ENCODE measurements at regions not wholly inside any gene's neighbourhood (a gene's known extent, or its start where the extent isn't known, plus 50 kb on each side); places are given as distances from the start of the nearest gene placed in this dataset.
"Not testable (repeated sequence)": the region's sequence is repeated elsewhere in the genome, so short reads cannot be mapped to it uniquely, and the experiment has no call there.

GRCh38 chr5:156164306-156164705, 162.7 kb upstream of the SGCD start:
- no peak for DNase-seq

GRCh38 chr5:156169495-156169894, 157.5 kb upstream of the SGCD start:
- no peak for DNase-seq

- DNase-seq, result no peak
Observed at GRCh38 chr5:156170351-156170961, 156.5 kb upstream of the SGCD start.

GRCh38 chr5:156174225-156174624, 152.7 kb upstream of the SGCD start:
- DNase-seq, result no peak

GRCh38 chr5:156178117-156178516, 148.8 kb upstream of the SGCD start:
- no peak for DNase-seq

- DNase-seq, result no peak
Observed at GRCh38 chr5:156181656-156182055, 145.3 kb upstream of the SGCD start.

GRCh38 chr5:156182174-156182967, 144.6 kb upstream of the SGCD start:
- DNase-seq, result no peak

- DNase-seq, result no peak
Observed at GRCh38 chr5:156186760-156187159, 140.2 kb upstream of the SGCD start.

GRCh38 chr5:156188016-156188415, 138.9 kb upstream of the SGCD start:
- peak; percentile 47 for DNase-seq

- no peak for DNase-seq
Observed at GRCh38 chr5:156189628-156190027, 137.3 kb upstream of the SGCD start.

GRCh38 chr5:156191547-156191946, 135.4 kb upstream of the SGCD start:
- no peak for DNase-seq

GRCh38 chr5:156197042-156197635, 129.8 kb upstream of the SGCD start:
- DNase-seq, result no peak

- DNase-seq, result no peak
Observed at GRCh38 chr5:156199045-156199444, 127.9 kb upstream of the SGCD start.

- DNase-seq, result no peak
Observed at GRCh38 chr5:156200938-156201787, 125.8 kb upstream of the SGCD start.

- no peak for DNase-seq
Observed at GRCh38 chr5:156201788-156202403, 125.1 kb upstream of the SGCD start.

GRCh38 chr5:156208271-156208670, 118.7 kb upstream of the SGCD start:
- no peak for DNase-seq

- no peak for DNase-seq
Observed at GRCh38 chr5:156218367-156219158, 108.4 kb upstream of the SGCD start.

- no peak for DNase-seq
Observed at GRCh38 chr5:156219483-156220005, 107.4 kb upstream of the SGCD start.

GRCh38 chr5:156221816-156222215, 105.1 kb upstream of the SGCD start:
- peak; percentile 76 for DNase-seq

- DNase-seq, result no peak
Observed at GRCh38 chr5:156223547-156223946, 103.4 kb upstream of the SGCD start.

GRCh38 chr5:156226485-156226884, 100.5 kb upstream of the SGCD start:
- not testable (repeated sequence) for DNase-seq

- no peak for DNase-seq
Observed at GRCh38 chr5:156230887-156231286, 96.1 kb upstream of the SGCD start.

All from NCI-H1694 (cell line).